ENCODE measurements at regions not wholly inside any gene's neighbourhood (a gene's known extent, or its start where the extent isn't known, plus 50 kb on each side); places are given as distances from the start of the nearest gene placed in this dataset.

DNA sequence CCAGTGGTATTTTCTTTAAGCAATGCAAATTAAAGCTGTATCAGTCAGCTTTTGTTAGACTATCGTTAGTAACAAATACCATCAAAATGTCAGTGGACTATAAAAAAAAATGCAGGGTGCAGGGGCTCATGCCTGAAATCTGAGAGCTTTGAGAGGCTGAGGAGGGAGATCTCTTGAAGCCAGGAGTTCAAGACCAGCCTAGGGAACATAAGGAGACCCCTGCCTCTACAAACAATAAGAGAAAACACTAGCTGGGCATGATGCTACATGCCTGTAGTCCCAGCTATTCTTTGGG is 253.7 kb downstream of the MYCN start:
- CTCF ChIA-PET = no interaction called here
- DNase-seq (ENCODE audit: extremely low spot score) = no peak
- POLR2A ChIA-PET = no interaction called here
- no peak for TF ChIP-seq FOXM1 (IDR thresholded peaks at IDR 0.05; ENCODE audit: borderline replicate concordance)

DNA sequence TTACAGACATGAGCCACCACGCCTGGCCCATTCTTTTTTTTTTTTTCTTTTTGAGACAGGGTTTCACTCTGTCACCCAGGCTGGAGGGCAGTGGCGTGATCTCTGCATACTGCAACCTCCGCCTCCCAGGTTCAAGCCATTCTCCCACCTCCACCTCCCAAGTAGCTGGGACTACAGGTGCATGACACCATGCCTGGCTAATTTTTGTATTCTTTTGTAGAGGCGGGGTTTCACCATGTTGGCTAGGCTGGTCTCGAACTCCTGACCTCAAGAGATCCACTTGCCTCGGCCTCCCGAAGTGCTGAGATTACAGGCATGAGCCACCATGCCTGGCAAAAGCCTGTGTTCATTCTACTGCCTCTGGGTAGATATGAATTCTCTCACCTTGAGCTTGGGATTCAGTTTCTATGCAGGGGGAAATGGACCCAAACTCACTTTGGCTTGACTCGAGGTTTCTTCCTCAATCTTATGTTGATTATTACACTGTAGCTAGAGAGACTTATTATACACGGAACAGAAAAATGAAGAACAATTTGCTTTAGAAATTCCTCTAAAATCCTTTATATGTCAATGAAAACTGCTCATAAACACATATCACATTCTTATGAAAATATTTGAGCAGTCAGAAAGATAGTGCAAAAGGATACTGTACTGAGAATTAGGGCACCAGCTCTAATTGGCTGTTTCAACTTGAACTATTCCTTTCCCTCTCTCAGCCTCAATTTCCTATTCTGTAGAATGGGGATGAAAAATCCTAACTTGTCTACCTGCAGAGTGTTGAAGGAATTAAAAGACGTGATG is 252.3 kb downstream of the MYCN start:
- POLR2A ChIA-PET = no interaction called here
- DNase-seq (ENCODE audit: extremely low spot score) = no peak
- CTCF ChIA-PET = no interaction called here
- no peak for TF ChIP-seq ELF4 (IDR thresholded peaks at IDR 0.05)
- TF ChIP-seq FOXM1 (IDR thresholded peaks at IDR 0.05; ENCODE audit: borderline replicate concordance) = no peak
- TF ChIP-seq FOXA1 (IDR thresholded peaks at IDR 0.05) = no peak
- TF ChIP-seq L3MBTL2 (conservative IDR thresholded peaks at IDR 0.05) = no peak
- no peak for TF ChIP-seq FOXK2 (IDR thresholded peaks at IDR 0.05)
- no peak for TF ChIP-seq CTBP1 (IDR thresholded peaks at IDR 0.05; ENCODE audit: borderline replicate concordance)
- no peak for TF ChIP-seq ARNT (IDR thresholded peaks at IDR 0.05)
- no peak for TF ChIP-seq ZNF384 (IDR thresholded peaks at IDR 0.05)
- TF ChIP-seq BHLHE40 (IDR thresholded peaks at IDR 0.05; ENCODE audit: borderline replicate concordance) = no peak
- TF ChIP-seq SUZ12 (IDR thresholded peaks at IDR 0.05) = no peak
- no peak for TF ChIP-seq TARDBP (IDR thresholded peaks at IDR 0.05)
- TF ChIP-seq, protein P1, sequence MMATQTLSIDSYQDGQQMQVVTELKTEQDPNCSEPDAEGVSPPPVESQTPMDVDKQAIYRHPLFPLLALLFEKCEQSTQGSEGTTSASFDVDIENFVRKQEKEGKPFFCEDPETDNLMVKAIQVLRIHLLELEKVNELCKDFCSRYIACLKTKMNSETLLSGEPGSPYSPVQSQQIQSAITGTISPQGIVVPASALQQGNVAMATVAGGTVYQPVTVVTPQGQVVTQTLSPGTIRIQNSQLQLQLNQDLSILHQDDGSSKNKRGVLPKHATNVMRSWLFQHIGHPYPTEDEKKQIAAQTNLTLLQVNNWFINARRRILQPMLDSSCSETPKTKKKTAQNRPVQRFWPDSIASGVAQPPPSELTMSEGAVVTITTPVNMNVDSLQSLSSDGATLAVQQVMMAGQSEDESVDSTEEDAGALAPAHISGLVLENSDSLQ (IDR thresholded peaks at IDR 0.05) = no peak
- no peak for TF ChIP-seq LEF1 (IDR thresholded peaks at IDR 0.05; ENCODE audit: borderline replicate concordance)

DNA sequence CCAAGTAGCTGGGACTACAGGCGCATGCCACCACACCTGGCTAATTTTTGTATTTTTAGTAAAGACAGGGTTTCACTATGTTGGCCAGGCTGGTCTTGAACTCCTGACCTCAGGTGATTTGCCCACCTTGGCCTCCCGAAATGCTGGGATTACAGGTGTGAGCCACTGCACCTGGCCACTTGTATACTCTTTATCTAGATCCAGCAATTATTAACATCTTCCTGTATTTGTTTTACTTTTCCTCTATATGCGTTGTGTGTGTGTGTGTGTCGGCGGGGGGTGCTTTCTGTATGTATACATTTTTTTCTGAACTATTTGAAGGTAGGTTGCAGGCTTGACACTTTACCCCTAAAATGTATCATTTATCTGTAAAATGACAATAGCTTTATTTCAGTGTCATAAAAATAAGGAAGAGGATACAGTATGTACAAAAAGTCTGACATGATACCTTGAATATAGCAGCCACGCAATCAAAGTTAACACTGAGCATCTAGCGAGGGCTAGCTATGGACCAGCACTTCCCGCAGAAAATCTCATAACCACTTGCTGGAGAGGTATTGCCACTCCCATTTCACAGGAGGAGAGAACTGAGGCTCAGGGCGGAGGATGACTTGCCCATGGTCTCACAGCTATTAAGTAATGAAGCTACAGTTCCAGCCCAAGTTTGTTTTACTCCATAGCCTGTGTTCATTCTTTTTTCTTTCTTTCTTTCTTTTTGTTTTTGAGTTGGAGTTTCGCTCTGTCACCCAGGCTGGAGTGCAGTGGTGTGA is 251.3 kb downstream of the MYCN start:
- DNase-seq (ENCODE audit: extremely low spot score) = no peak
- no peak for TF ChIP-seq L3MBTL2 (conservative IDR thresholded peaks at IDR 0.05)
- no peak for TF ChIP-seq NFRKB (IDR thresholded peaks at IDR 0.05)
- no peak for TF ChIP-seq SUZ12 (IDR thresholded peaks at IDR 0.05)
- no peak for TF ChIP-seq SP1 (IDR thresholded peaks at IDR 0.05)
- no peak for TF ChIP-seq FOXM1 (IDR thresholded peaks at IDR 0.05; ENCODE audit: borderline replicate concordance)
- no peak for TF ChIP-seq HDGF (IDR thresholded peaks at IDR 0.05; ENCODE audit: borderline replicate concordance)
- TF ChIP-seq ELF4 (IDR thresholded peaks at IDR 0.05) = no peak
- no peak for TF ChIP-seq TARDBP (IDR thresholded peaks at IDR 0.05)
- no peak for TF ChIP-seq FOXK2 (IDR thresholded peaks at IDR 0.05)
- no peak for TF ChIP-seq CTBP1 (IDR thresholded peaks at IDR 0.05; ENCODE audit: borderline replicate concordance)
- TF ChIP-seq ARNT (IDR thresholded peaks at IDR 0.05) = no peak
- no peak for TF ChIP-seq BHLHE40 (IDR thresholded peaks at IDR 0.05; ENCODE audit: borderline replicate concordance)
- TF ChIP-seq, protein P1 (IDR thresholded peaks at IDR 0.05) = no peak
- no peak for TF ChIP-seq ZNF384 (IDR thresholded peaks at IDR 0.05)
- no peak for TF ChIP-seq FOXA1 (IDR thresholded peaks at IDR 0.05)
- no peak for TF ChIP-seq LEF1 (IDR thresholded peaks at IDR 0.05; ENCODE audit: borderline replicate concordance)
- CTCF ChIA-PET = no interaction called here
- POLR2A ChIA-PET = no interaction called here

DNA sequence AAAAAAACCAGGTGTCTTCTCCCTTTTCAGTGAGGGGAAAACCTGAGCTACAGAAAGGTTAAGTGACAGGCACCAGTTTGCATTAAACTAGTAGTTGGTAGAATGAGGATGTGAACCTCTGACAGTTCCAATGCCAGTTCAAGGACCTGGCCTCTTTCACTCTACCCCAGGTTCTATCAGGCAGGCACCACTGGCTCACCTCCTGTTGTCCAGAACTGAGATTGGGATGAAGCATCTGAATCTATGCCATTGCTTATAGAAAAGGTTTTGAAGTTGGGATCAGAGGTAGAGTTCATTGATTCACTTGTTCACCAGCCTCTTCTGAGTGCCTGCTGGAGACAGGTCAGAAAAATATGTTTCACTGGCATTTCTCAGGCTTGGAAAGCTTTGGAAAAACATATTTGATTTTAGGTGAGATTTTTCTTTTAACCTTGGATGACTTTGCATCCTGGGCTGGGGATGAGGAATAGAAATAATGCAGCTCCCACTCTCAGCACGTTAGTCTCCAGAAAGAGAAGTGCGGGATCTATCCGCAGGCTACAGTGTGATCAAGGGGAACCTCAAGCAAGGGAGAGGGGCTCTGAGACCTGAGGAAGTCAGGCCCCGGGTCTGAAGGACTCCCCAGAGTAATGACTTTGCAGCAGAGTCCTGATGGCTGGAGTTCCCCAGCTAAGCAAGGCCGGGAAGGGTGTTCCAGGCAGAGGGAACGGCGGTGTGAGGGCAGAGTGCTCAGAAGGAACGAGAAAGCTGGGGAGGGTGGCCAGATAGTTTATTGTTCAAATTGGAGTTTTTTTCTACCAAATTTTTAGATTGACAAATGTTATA is 250.3 kb downstream of the MYCN start:
- CTCF ChIA-PET = no interaction called here

DNA sequence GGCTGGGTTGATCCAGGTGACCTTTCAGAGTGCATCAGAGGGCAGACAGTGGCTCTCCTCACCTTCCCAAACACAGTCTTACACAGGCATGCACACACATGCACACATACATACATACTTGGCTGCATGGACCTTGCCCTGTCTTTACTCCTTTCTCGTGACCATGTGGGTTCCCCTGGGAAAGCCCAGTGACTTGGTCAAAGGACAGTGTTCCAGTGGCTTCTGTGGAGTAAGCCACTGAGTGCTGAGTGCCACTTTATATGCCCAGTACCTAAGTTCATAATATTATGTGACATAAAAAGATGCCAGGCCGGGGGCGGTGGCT is 249.4 kb downstream of the MYCN start:
- POLR2A ChIA-PET = no interaction called here
- CTCF ChIA-PET = no interaction called here
- DNase-seq (ENCODE audit: extremely low spot score) = no peak
- TF ChIP-seq SP1 (IDR thresholded peaks at IDR 0.05) = no peak

More for the DNA sequence above, 250.3 kb downstream of the MYCN start:
- TF ChIP-seq LEF1 (IDR thresholded peaks at IDR 0.05; ENCODE audit: borderline replicate concordance) (no peak), ARNT (IDR thresholded peaks at IDR 0.05) (no peak), NFRKB (IDR thresholded peaks at IDR 0.05) (no peak)
- TF ChIP-seq, protein P1 (IDR thresholded peaks at IDR 0.05) = no peak
- POLR2A ChIA-PET = no interaction called here
- DNase-seq (ENCODE audit: extremely low spot score) = no peak

DNA sequence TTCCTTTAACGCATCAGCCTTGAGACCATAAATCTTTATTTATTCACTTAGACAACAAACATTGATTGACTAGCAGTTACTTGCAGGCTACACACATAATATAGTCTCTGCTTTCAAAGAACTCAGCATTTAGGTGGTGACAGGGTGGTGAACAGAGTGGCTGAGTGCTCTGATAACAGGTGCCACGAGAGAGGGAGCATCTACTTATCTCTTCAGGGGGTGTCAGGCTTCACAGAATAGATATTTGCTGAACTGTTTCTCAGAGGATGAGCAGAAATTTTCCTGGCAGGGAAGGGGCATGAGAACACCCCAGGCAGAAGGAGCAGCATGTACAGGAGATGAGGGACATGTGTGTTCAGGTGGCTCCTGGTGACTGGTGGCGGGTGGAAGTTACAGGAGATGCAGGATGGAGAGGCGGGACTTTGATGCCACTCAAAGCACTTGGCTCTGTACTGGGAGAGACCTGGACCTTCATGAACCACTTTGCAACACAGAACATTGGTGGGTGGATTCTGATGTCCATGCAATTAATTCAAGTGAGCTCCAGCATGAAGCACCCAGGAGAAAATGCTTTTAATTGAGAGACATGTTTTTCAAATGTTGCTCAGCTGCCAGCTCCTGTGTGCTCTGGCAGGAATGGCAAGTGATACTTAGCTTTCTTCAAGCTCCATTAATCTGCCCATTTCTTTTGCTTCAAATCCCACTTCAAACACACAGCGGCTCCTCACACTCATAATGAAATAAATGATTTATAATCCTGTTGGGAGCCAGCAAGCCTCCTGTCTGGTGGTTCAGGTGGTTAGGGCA is 248.9 kb downstream of the MYCN start:
- CTCF ChIA-PET = no interaction called here
- POLR2A ChIA-PET = no interaction called here
- DNase-seq (ENCODE audit: extremely low spot score) = no peak
- TF ChIP-seq SP1 (IDR thresholded peaks at IDR 0.05) (no peak), LEF1 (IDR thresholded peaks at IDR 0.05; ENCODE audit: borderline replicate concordance) (no peak), HDGF (IDR thresholded peaks at IDR 0.05; ENCODE audit: borderline replicate concordance) (no peak), TARDBP (IDR thresholded peaks at IDR 0.05) (no peak), FOXA1 (IDR thresholded peaks at IDR 0.05) (no peak), ZNF384 (IDR thresholded peaks at IDR 0.05) (no peak), SUZ12 (IDR thresholded peaks at IDR 0.05) (no peak), ARNT (IDR thresholded peaks at IDR 0.05) (no peak), NFRKB (IDR thresholded peaks at IDR 0.05) (no peak), L3MBTL2 (conservative IDR thresholded peaks at IDR 0.05) (no peak), FOXM1 (IDR thresholded peaks at IDR 0.05; ENCODE audit: borderline replicate concordance) (no peak), ELF4 (IDR thresholded peaks at IDR 0.05) (no peak), CTBP1 (IDR thresholded peaks at IDR 0.05; ENCODE audit: borderline replicate concordance) (no peak), BHLHE40 (IDR thresholded peaks at IDR 0.05; ENCODE audit: borderline replicate concordance) (no peak), FOXK2 (IDR thresholded peaks at IDR 0.05) (no peak)
- TF ChIP-seq, protein P1 (IDR thresholded peaks at IDR 0.05) = no peak
